Heart right ventricle (tissue), 16 donors: ENCODE measurements at regions not wholly inside any gene's neighbourhood (a gene's known extent, or its start where the extent isn't known, plus 50 kb on each side); places are given as distances from the start of the nearest gene placed in this dataset.
A peak's percentile ranks its signal among the peaks of the same experiment; 100 is the strongest.

ENCODE experiments used
- ATAC-seq, 8 donors: fragments of 200-7000 bp; cut with Tn5 transposase; one replicate each; pipeline ENCODE4 v1.9.1; 2020; ENCODE audit warnings: mild to moderate bottlenecking in 8 of 8, moderate library complexity in 8 of 8, moderate number of reproducible peaks in 1 of 8
- DNase-seq, 2 donors: peaks; one replicate each; pipeline ENCODE4 v3.0.0-alpha.2; 2020
- H3K27ac ChIP-seq, 10 donors: fragments of 200-600 bp; sonication (generic) in 2 of 10; one replicate each; pipeline versions ENCODE4 v1.5.0 to v1.8.0; 2020 to 2022; ENCODE audit warnings: mild to moderate bottlenecking in 3 of 10
- H3K27me3 ChIP-seq, 7 donors: fragments of 200-600 bp; one replicate each; pipeline ENCODE4 v1.8.0; 2021 to 2022; ENCODE audit warnings: mild to moderate bottlenecking in 2 of 7
- H3K36me3 ChIP-seq, 9 donors: fragments of 200-600 bp; sonication (generic) in 1 of 9; one replicate each; pipeline versions ENCODE4 v1.5.0 to v1.8.0; 2020 to 2022; ENCODE audit warnings: mild to moderate bottlenecking in 2 of 9
- H3K4me1 ChIP-seq, 9 donors: fragments of 200-600 bp; sonication (generic) in 1 of 9; one replicate each; pipeline versions ENCODE4 v1.5.0 to v1.8.0; 2020 to 2022; ENCODE audit warnings: mild to moderate bottlenecking in 4 of 9
- H3K4me3 ChIP-seq, 10 donors: fragments of 200-600 bp; sonication (generic) in 2 of 10; one replicate each; pipeline versions ENCODE4 v1.5.0 to v1.8.0; 2020 to 2022; ENCODE audit warnings: mild to moderate bottlenecking in 7 of 10, moderate library complexity in 2 of 10
- H3K9me3 ChIP-seq, 11 donors: fragments of 200-600 bp in 10 of 11; sonication (generic) in 2 of 11; one replicate each; pipeline versions ENCODE4 v1.5.0 to v1.8.0; 2013 to 2022; ENCODE audit warnings: mild to moderate bottlenecking in 2 of 11, control low read depth in 1 of 11, moderate library complexity in 1 of 11
- WGBS, 2 donors: extraction: QIAGEN DNeasy Blood & Tissue Kit; methylation state at CpG; one replicate each; pipeline ENCODE4 v1.1.7; 2013; ENCODE audit warnings: inconsistent platforms in 1 of 2; 5-methylcytosine and 5-hydroxymethylcytosine counted together
- intact Hi-C, 10 donors: fragments of 100-400 bp; cut with DNase I; formaldehyde crosslinking; loops; one replicate each; pipeline versions ENCODE4 v1.11.1 to v1.14.2; 2022
- TF ChIP-seq, protein P1 (sequence below), 9 donors: fragments of 200-600 bp; sonication (generic) in 2 of 9; IDR thresholded peaks; one replicate each; pipeline versions ENCODE4 v1.5.0 to v1.8.0; 2021 to 2022; ENCODE audit warnings: antibody characterized with exemption in 9 of 9, mild to moderate bottlenecking in 5 of 9, moderate library complexity in 1 of 9
- donor health status: Arrhythmogenic right ventricular cardiomyopathy.
- donor health status: ischemic (EF 13 %, LVEDD 7.1; RV severe dilation, severe dysfunction).
- donor health status: healthy with polysubstance abuse.
- donor health status: DM: no; HTN: yes; CAD: no.
- donor health status: DM: no; HTN: no; CAD: no.
- donor health status: ischemic (EF 25% LVEDD 6.9; RV normal size, moderate dysfunction).
- donor health status: ischemic (EF 25% LVEDD 5.7; RV mildly dilated, moderate dysfunction).
- donor health status: healthy.
- donor health status: DM: yes; HTN: yes; CAD: no.
- donor health status: Ischemic cardiomyopathy.
- donor health status: ischemic (EF 35%, LVEDD 5.7; RV mildly dilated, moderate dysfunction).
- donor health status: nonischemic (EF 11% LVEDD 7.7; RV severe dilation, severe dysfunction).
- donor health status: DM: yes; HTN: yes; CAD: no.
- donor health status: PGD.
- donor health status: ischemic (EF 29% LVEDD 5.4; RV normal size, mild dysfunction).
- donor health status: nonischemic (EF 23%, LVEDD 6.1; RV moderate dilation, normal function).

DNA sequence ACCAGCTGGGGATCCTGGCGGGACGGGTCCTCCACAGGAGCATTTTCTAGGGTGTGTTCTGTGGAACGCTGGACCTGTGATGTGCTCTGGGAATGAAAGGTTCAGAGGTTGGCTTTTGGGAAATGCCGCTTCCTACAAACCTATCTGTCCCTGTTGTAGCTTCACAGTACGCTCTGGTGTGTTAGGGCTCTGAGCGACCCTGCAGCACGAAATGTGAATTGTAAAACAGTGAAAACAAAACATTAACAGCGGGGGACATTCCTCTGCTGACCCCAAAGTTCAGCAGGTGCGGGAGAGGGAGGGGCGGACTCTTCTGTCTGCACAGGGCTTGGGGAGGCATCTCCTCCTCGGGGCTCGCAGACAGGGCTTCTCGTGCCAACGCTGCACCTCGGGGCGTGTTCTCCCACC lies 155.9 kb downstream of the NRN1 start:
- intact Hi-C loops: no loop called here
- Histone ChIP-seq H3K4me3 (peak overlapping the region in 9 of 10 donors; percentile 30 to 55 (median 48)), H3K27ac (no peak overlapping the region), H3K4me1 (peaks cover 0 to 11% (median 0%) of the 10 kb centered on the region in 9 donors), H3K27me3 (peaks cover 0 to 43% (median 22%) of the 10 kb centered on the region in 7 donors), H3K36me3 (no peaks in the 10 kb centered on the region), H3K9me3 (peaks cover 0 to 12% (median 0%) of the 10 kb centered on the region in 11 donors)
- WGBS, 2 donors: 5 to 8% methylated on average over 16 of the region's 16 CpGs
- TF ChIP-seq, protein P1, sequence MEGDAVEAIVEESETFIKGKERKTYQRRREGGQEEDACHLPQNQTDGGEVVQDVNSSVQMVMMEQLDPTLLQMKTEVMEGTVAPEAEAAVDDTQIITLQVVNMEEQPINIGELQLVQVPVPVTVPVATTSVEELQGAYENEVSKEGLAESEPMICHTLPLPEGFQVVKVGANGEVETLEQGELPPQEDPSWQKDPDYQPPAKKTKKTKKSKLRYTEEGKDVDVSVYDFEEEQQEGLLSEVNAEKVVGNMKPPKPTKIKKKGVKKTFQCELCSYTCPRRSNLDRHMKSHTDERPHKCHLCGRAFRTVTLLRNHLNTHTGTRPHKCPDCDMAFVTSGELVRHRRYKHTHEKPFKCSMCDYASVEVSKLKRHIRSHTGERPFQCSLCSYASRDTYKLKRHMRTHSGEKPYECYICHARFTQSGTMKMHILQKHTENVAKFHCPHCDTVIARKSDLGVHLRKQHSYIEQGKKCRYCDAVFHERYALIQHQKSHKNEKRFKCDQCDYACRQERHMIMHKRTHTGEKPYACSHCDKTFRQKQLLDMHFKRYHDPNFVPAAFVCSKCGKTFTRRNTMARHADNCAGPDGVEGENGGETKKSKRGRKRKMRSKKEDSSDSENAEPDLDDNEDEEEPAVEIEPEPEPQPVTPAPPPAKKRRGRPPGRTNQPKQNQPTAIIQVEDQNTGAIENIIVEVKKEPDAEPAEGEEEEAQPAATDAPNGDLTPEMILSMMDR (IDR thresholded peaks at IDR 0.05): no peak
- no peak for DNase-seq
- ATAC-seq: peak in 5 of 8 donors; percentile 9 to 42 (median 39)

DNA sequence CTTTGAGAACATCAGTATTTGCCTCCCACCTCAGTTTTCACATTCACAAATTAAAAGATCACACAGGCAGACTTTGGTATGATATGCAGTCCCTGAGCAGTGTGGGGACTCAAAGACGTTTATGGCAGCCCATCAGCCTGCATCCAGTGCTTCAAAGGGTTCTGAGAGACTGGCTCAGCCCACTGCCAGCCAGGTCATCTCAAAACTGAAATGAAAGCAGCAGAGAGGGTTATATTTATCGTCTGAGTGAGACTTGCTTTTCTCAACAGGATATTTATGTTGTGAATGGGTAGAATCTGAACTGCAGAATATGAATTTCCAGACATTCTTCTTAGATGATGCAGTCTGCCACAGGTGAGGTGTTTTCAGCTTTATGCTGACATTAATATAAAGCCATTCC lies 159.8 kb downstream of the NRN1 start:
- ATAC-seq (no peak), DNase-seq (no peak)
- no peaks in the 10 kb centered on the region for H3K36me3 ChIP-seq
- H3K27me3 ChIP-seq: peaks cover 0 to 42% (median 22%) of the 10 kb centered on the region in 7 donors
- no peak overlapping the region for H3K4me3 ChIP-seq
- H3K4me1 ChIP-seq: peaks cover 0 to 11% (median 0%) of the 10 kb centered on the region in 9 donors
- intact Hi-C loops: no loop called here
- no peak overlapping the region for H3K27ac ChIP-seq
- WGBS, 2 donors: 50 to 61% methylated on average over 2 of the region's 2 CpGs
- TF ChIP-seq, protein P1 (IDR thresholded peaks at IDR 0.05): no peak
- H3K9me3 ChIP-seq: peaks cover 0 to 22% (median 0%) of the 10 kb centered on the region in 11 donors

DNA sequence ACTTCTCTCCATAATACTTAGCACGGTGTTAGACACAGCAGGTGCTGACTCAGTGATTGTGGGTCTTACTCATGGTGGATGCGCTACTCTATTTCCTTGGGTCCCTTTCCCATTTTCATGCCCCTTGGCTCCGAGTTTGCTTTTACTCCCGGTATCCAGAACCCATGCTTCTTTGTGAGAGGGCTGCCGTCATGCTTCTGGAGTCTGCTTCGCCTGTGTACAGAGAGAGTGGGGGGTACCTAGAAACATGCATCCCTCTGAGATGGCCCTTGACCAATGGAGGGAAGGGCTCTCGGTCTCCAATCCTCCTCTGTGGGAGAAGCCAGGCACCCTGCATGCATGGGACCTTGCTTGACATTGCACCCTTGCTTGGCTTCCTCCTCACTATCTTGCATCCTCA lies 160.4 kb downstream of the NRN1 start:
- Histone ChIP-seq H3K27me3 (peaks cover 0 to 36% (median 16%) of the 10 kb centered on the region in 7 donors), H3K9me3 (peaks cover 0 to 22% (median 0%) of the 10 kb centered on the region in 11 donors), H3K4me3 (no peak overlapping the region), H3K4me1 (peaks cover 0 to 8% (median 0%) of the 10 kb centered on the region in 9 donors), H3K27ac (no peak overlapping the region), H3K36me3 (no peaks in the 10 kb centered on the region)
- DNase-seq: no peak
- ATAC-seq: no peak
- intact Hi-C loops: no loop called here
- WGBS, 2 donors: 90 to 96% methylated on average over 7 of the region's 7 CpGs
- TF ChIP-seq, protein P1 (IDR thresholded peaks at IDR 0.05): no peak

DNA sequence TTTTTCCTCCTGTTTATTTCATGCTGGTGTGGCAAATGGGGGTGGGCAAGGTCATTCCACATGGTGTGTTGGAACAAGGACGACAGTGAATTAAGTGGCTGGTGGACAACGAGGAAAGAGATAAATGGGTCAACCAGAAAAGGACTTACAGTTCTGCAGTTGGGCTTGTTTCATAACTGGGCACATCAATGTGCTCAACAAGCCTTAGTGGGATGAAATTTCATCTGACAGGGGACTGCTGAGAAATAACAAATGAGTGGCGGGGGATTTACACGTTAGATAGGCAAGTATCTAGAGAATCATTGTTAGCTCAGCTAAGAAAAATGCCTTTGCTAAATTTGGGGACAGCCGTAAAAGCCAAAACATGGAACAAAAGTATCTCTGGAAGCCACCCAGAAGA lies 163.6 kb downstream of the NRN1 start:
- no peak for ATAC-seq
- 80 to 84% methylated on average over 5 of the region's 5 CpGs for WGBS, 2 donors
- H3K9me3 ChIP-seq: peaks cover 0 to 15% (median 0%) of the 10 kb centered on the region in 11 donors
- no peak for DNase-seq
- no peak overlapping the region for H3K4me3 ChIP-seq
- peaks cover 0 to 14% (median 4%) of the 10 kb centered on the region in 7 donors for H3K27me3 ChIP-seq
- H3K27ac ChIP-seq: no peak overlapping the region
- no peaks in the 10 kb centered on the region for H3K36me3 ChIP-seq
- no peaks in the 10 kb centered on the region for H3K4me1 ChIP-seq
- TF ChIP-seq, protein P1 (IDR thresholded peaks at IDR 0.05): no peak
- intact Hi-C loops: no loop called here
